WTC11 (cell line): ENCODE measurements at regions not wholly inside any gene's neighbourhood (a gene's known extent, or its start where the extent isn't known, plus 50 kb on each side); places are given as distances from the start of the nearest gene placed in this dataset.

Experiments
- CTCF ChIP-seq: fragments of 200-600 bp; IDR thresholded peaks from 2 replicates; pipeline ENCODE4 v1.8.0; 2022; ENCODE audit warnings: antibody characterized with exemption
- ELF4 ChIP-seq: sonication (generic); formaldehyde crosslinking; IDR thresholded peaks from 2 replicates; pipeline ENCODE4 v1.8.1; 2022; ENCODE audit warnings: low read depth, mild to moderate bottlenecking, moderate library complexity, missing genetic modification reagents
- FOXK1 ChIP-seq: sonication (generic); formaldehyde crosslinking; IDR thresholded peaks from 2 replicates; pipeline ENCODE4 v1.8.0; 2022; ENCODE audit warnings: mild to moderate bottlenecking, moderate library complexity, missing genetic modification reagents
- IRF2 ChIP-seq: sonication (generic); formaldehyde crosslinking; IDR thresholded peaks from 2 replicates; pipeline ENCODE4 v1.8.0; 2022; ENCODE audit warnings: low read depth, missing genetic modification reagents, borderline replicate concordance
- ZNF138 ChIP-seq: sonication (generic); formaldehyde crosslinking; conservative IDR thresholded peaks from 2 replicates; pipeline ENCODE4 v1.8.1; 2022; ENCODE audit warnings: mild to moderate bottlenecking, moderate library complexity, missing genetic modification reagents
- TF ChIP-seq, protein P1 (sequence below): sonication (generic); formaldehyde crosslinking; conservative IDR thresholded peaks from 2 replicates; pipeline ENCODE4 v1.8.1; 2022; ENCODE audit warnings: mild to moderate bottlenecking, missing genetic modification reagents

DNA sequence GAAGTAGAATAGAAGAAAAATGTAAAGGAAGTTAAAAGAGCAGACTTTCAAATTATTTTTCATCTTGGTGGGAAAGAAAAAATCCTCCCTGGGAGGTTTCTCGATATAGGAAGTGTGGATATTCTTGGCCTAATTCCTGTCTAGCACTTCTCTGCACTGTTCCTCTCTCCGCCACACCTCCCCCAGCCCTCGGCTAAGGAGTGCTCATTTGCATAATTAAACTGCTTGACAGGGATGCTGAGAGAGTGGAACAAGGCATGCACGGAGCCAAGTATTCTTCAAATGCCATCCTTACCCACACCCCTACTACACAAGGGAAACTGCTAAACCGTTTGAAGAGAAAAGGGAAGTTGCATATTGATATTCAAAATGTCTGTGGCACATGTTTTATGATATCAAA lies 511.0 kb upstream of the HTR2A start:
- TF ChIP-seq ELF4, result no peak
- TF ChIP-seq, protein P1, sequence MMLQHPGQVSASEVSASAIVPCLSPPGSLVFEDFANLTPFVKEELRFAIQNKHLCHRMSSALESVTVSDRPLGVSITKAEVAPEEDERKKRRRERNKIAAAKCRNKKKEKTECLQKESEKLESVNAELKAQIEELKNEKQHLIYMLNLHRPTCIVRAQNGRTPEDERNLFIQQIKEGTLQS (CRISPR knock-in tag), result no peak
- no peak for TF ChIP-seq IRF2
- no peak for TF ChIP-seq FOXK1 (CRISPR knock-in tag)
- TF ChIP-seq CTCF, result no peak
- TF ChIP-seq ZNF138 (CRISPR knock-in tag), result no peak
